ENCODE measurements at regions not wholly inside any gene's neighbourhood (a gene's known extent, or its start where the extent isn't known, plus 50 kb on each side); places are given as distances from the start of the nearest gene placed in this dataset.

GRCh38 chr12:118635276-118635675 lies 258.9 kb downstream of the SUDS3 start:
- H3K27me3 ChIP-seq (replicated peaks; ENCODE audit: insufficient read depth, low read length): no peaks in the 10 kb centered on the region
- no peak overlapping the region for H3K27ac ChIP-seq (ENCODE audit: low read length)
- H3K36me3 ChIP-seq (replicated peaks; ENCODE audit: insufficient read depth, low read length): no peaks in the 10 kb centered on the region

GRCh38 chr12:118637767-118638370 lies 261.5 kb downstream of the SUDS3 start:
- no peaks in the 10 kb centered on the region for H3K9me2 ChIP-seq (replicated peaks; ENCODE audit: insufficient read depth, low read length)
- H3F3A ChIP-seq (ENCODE audit: insufficient read depth, low read length): no peaks in the 10 kb centered on the region
- no peaks in the 10 kb centered on the region for H3K4me1 ChIP-seq (ENCODE audit: low read length)
- no peak for TF ChIP-seq EZH2 (optimal IDR thresholded peaks at IDR 0.05; ENCODE audit: low read depth, low read length)
- no peak for TF ChIP-seq CTCF (IDR thresholded peaks at IDR 0.05; ENCODE audit: low read length)
- no peak for TF ChIP-seq EZH2phosphoT487 (IDR thresholded peaks at IDR 0.05; ENCODE audit: low read length)
- no peaks in the 10 kb centered on the region for H4K20me1 ChIP-seq (ENCODE audit: insufficient read depth, low read length)
- no peaks in the 10 kb centered on the region for H3K27me3 ChIP-seq (replicated peaks; ENCODE audit: insufficient read depth, low read length)
- H3K9ac ChIP-seq (ENCODE audit: low read length): no peak overlapping the region
- H2AFZ ChIP-seq (ENCODE audit: low read length): no peak overlapping the region
- no peak overlapping the region for H3K27ac ChIP-seq (ENCODE audit: low read length)
- no peaks in the 10 kb centered on the region for H3K9me3 ChIP-seq (replicated peaks; ENCODE audit: insufficient read depth, low read length)
- H3K4me3 ChIP-seq (ENCODE audit: low read length): no peak overlapping the region
- H3K79me2 ChIP-seq (ENCODE audit: low read length): no peaks in the 10 kb centered on the region
- no peaks in the 10 kb centered on the region for H3K36me3 ChIP-seq (replicated peaks; ENCODE audit: insufficient read depth, low read length)
- H3K4me2 ChIP-seq (ENCODE audit: low read depth, low read length): no peak overlapping the region
- DNase-seq: no peak

More at GRCh38 chr12:118635276-118635675, 258.9 kb downstream of the SUDS3 start:
- Histone ChIP-seq H3F3A (ENCODE audit: insufficient read depth, low read length) (no peaks in the 10 kb centered on the region), H3K79me2 (ENCODE audit: low read length) (no peaks in the 10 kb centered on the region), H3K9me2 (replicated peaks; ENCODE audit: insufficient read depth, low read length) (no peaks in the 10 kb centered on the region), H2AFZ (ENCODE audit: low read length) (no peak overlapping the region), H3K4me2 (ENCODE audit: low read depth, low read length) (no peak overlapping the region), H3K9ac (ENCODE audit: low read length) (no peak overlapping the region), H3K4me3 (ENCODE audit: low read length) (no peak overlapping the region), H4K20me1 (ENCODE audit: insufficient read depth, low read length) (no peaks in the 10 kb centered on the region), H3K9me3 (replicated peaks; ENCODE audit: insufficient read depth, low read length) (no peaks in the 10 kb centered on the region), H3K4me1 (ENCODE audit: low read length) (no peaks in the 10 kb centered on the region)
- no peak for DNase-seq
- no peak for TF ChIP-seq EZH2 (optimal IDR thresholded peaks at IDR 0.05; ENCODE audit: low read depth, low read length)
- TF ChIP-seq CTCF (IDR thresholded peaks at IDR 0.05; ENCODE audit: low read length): no peak
- TF ChIP-seq EZH2phosphoT487 (IDR thresholded peaks at IDR 0.05; ENCODE audit: low read length): no peak

- Histone ChIP-seq H3F3A (ENCODE audit: insufficient read depth, low read length) (no peaks in the 10 kb centered on the region), H3K27me3 (replicated peaks; ENCODE audit: insufficient read depth, low read length) (no peaks in the 10 kb centered on the region), H3K4me2 (ENCODE audit: low read depth, low read length) (no peak overlapping the region), H3K9me3 (replicated peaks; ENCODE audit: insufficient read depth, low read length) (no peaks in the 10 kb centered on the region), H3K79me2 (ENCODE audit: low read length) (no peaks in the 10 kb centered on the region), H3K4me1 (ENCODE audit: low read length) (no peaks in the 10 kb centered on the region), H3K9ac (ENCODE audit: low read length) (no peak overlapping the region), H2AFZ (ENCODE audit: low read length) (no peak overlapping the region), H3K4me3 (ENCODE audit: low read length) (no peak overlapping the region), H3K27ac (ENCODE audit: low read length) (no peak overlapping the region), H3K36me3 (replicated peaks; ENCODE audit: insufficient read depth, low read length) (no peaks in the 10 kb centered on the region), H3K9me2 (replicated peaks; ENCODE audit: insufficient read depth, low read length) (no peaks in the 10 kb centered on the region), H4K20me1 (ENCODE audit: insufficient read depth, low read length) (no peaks in the 10 kb centered on the region)
- TF ChIP-seq EZH2 (optimal IDR thresholded peaks at IDR 0.05; ENCODE audit: low read depth, low read length) (no peak), CTCF (IDR thresholded peaks at IDR 0.05; ENCODE audit: low read length) (no peak), EZH2phosphoT487 (IDR thresholded peaks at IDR 0.05; ENCODE audit: low read length) (no peak)
- DNase-seq: no peak
Measured at GRCh38 chr12:118641249-118641648, 264.9 kb downstream of the SUDS3 start.
